ENCODE measurements at regions not wholly inside any gene's neighbourhood (a gene's known extent, or its start where the extent isn't known, plus 50 kb on each side); places are given as distances from the start of the nearest gene placed in this dataset.

DNA sequence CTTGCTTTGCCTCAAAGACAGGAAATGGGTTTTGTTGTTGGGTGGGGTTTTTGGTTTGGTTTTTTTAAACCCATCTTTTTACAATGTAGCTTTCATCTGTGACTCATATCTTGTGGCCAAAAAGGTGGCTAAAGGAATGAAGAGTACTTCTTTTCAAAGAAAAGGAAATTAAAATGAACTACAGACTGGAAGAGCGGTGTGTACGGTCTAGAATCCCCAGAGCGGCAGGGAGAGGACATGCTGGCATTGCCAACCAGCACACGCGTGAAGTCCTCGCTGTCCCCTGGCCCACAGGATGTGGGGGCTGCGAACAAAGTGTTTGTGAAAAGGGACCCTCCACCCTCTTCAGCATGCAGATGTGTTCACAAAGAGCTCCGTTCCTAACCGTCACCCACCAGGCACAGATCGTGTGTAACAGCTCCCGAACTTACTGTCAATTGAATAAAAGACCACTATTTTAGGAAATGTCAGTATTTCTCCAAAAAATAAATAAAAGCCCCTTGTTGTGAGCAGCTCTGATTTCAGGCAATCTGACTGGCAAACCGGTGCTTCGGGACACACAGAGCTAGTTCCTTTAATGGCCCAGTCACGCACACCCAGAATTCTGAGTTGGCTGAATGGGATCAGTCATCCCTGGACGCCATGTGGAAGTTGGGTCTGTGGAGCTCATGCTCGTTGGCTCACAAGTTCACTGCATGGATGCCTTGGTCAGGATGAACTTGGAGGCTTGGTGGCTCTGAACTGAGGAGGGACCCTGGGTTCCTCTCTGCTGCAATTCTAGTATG, 602.9 kb downstream of the NPHP4 start:
- no peak for DNase-seq
- Mint-ChIP-seq H3K4me3 (no peak overlapping the region), H3K4me1 (ENCODE audit: low read depth) (no peaks in the 10 kb centered on the region), H3K27ac (no peak overlapping the region), H3K27me3 (ENCODE audit: insufficient read depth) (no peaks in the 10 kb centered on the region), H3K36me3 (ENCODE audit: low read depth) (no peaks in the 10 kb centered on the region; the same call in 1 of the 2 replicates), H3K9me3 (peaks cover 34% of the 10 kb centered on the region)
- TF ChIP-seq, protein P1, sequence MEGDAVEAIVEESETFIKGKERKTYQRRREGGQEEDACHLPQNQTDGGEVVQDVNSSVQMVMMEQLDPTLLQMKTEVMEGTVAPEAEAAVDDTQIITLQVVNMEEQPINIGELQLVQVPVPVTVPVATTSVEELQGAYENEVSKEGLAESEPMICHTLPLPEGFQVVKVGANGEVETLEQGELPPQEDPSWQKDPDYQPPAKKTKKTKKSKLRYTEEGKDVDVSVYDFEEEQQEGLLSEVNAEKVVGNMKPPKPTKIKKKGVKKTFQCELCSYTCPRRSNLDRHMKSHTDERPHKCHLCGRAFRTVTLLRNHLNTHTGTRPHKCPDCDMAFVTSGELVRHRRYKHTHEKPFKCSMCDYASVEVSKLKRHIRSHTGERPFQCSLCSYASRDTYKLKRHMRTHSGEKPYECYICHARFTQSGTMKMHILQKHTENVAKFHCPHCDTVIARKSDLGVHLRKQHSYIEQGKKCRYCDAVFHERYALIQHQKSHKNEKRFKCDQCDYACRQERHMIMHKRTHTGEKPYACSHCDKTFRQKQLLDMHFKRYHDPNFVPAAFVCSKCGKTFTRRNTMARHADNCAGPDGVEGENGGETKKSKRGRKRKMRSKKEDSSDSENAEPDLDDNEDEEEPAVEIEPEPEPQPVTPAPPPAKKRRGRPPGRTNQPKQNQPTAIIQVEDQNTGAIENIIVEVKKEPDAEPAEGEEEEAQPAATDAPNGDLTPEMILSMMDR (IDR thresholded peaks at IDR 0.05): no peak

DNA sequence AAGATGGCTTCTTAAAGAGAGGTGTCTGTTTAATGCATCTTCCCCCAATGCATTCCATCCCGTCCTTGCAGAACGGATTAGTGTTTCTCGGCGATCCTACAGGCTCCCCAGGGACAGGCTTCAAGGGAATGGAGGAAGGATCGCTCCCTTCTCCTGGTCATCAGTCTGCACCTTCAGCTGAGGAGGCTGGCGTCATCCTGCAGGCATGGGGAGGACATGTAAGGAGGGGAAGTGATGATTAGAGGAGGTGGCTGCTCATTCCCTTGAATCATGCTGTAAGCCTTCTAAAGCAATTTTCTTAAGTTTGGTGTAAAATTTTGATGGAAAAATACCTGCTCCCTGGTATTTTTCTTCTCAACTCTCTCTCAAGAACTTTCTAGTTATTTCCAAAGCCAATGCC, 603.6 kb downstream of the NPHP4 start:
- TF ChIP-seq, protein P1 (IDR thresholded peaks at IDR 0.05): no peak
- Mint-ChIP-seq H3K27me3 (ENCODE audit: insufficient read depth) (no peaks in the 10 kb centered on the region), H3K9me3 (peaks cover 28% of the 10 kb centered on the region), H3K4me1 (ENCODE audit: low read depth) (no peaks in the 10 kb centered on the region), H3K4me3 (no peak overlapping the region), H3K27ac (no peak overlapping the region), H3K36me3 (ENCODE audit: low read depth) (no peaks in the 10 kb centered on the region; the same call in 1 of the 2 replicates)
- no peak for DNase-seq

DNA sequence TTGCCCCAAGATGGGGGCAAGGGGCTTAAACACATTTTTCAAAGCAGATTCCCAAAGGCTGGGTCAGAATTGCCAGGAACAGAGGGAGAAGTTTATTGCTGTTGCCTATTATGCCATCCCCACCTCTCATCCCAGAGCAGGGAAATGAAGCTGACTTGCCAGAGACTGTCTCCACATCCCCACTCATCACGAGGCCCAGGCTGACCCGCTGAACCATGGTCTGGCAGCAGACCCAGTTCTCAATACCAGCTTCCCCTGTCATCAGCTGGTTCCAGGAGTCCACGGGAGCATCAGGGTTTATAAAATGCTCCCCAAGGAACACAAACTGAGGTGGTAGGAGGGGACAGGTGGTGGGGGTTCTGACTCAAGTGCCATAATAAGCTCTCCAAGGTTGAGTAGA, 605.9 kb downstream of the NPHP4 start:
- Mint-ChIP-seq H3K9me3 (peaks cover 27% of the 10 kb centered on the region), H3K4me3 (no peak overlapping the region), H3K27ac (no peak overlapping the region), H3K27me3 (ENCODE audit: insufficient read depth) (peaks cover 2% of the 10 kb centered on the region; the same call in 1 of the 2 replicates), H3K4me1 (ENCODE audit: low read depth) (no peaks in the 10 kb centered on the region), H3K36me3 (ENCODE audit: low read depth) (peaks cover 11% of the 10 kb centered on the region; the same call in 1 of the 2 replicates)
- TF ChIP-seq, protein P1 (IDR thresholded peaks at IDR 0.05): no peak
- DNase-seq: no peak

DNA sequence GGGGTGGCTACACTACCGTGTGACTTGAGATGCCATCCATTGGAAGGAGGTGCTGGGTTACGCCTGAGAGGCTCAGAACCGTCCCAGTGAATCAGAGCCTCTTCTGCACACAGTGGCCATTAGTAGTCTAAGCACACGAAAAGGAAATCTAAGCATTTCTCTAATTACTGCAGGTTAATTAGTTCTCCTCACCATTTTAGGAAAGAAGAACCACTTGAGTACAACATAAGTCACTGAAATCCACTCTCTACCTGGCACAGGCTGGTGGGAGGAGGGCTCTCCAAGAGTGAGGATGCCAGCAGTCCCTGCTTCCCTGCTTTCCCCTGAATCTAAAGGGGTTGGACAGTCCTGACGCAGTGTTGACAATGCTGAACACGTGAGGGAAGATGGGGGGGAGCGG, 606.3 kb downstream of the NPHP4 start:
- peaks cover 31% of the 10 kb centered on the region for H3K9me3 Mint-ChIP-seq
- H3K4me3 Mint-ChIP-seq: no peak overlapping the region
- DNase-seq: no peak
- H3K27ac Mint-ChIP-seq: no peak overlapping the region
- no peaks in the 10 kb centered on the region for H3K4me1 Mint-ChIP-seq (ENCODE audit: low read depth)
- H3K27me3 Mint-ChIP-seq (ENCODE audit: insufficient read depth): peaks cover 2% of the 10 kb centered on the region; the same call in 1 of the 2 replicates
- H3K36me3 Mint-ChIP-seq (ENCODE audit: low read depth): peaks cover 11% of the 10 kb centered on the region; the same call in 1 of the 2 replicates
- TF ChIP-seq, protein P1 (IDR thresholded peaks at IDR 0.05): no peak

DNA sequence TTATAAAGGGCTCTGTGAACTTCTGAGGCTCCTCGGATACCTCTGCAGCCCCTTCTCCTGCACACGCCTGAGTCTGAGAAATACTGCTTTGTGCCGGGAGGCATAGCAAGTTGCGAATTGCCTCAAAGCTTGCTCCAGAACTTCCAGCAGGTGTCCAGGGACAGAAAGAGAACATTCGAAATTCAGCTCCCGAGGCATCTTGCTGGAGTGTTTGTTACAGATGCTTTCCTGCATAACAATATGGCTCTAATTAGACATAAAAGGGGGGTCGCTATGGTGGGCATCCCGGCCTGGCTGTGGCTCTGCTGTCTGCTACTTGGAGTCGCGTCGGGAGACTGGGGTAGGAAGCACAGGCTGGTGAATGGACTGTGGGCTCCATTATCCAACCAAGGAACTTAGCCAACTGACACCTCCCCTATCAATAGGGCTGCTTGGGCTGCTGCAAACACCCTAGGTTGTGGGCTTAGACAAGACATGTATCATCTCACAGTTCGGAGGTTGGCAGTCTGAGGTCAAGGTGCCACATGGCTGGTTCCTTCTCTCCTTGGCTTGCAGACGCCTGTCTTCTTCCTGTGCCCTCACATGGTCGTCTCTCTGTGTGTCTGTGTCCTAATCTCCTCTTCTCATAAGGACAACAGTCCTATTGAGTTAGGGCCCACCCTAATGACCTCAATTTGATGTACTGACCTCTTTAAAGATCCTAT, 607.0 kb downstream of the NPHP4 start:
- Mint-ChIP-seq H3K27ac (no peak overlapping the region), H3K36me3 (ENCODE audit: low read depth) (peaks cover 11% of the 10 kb centered on the region; the same call in 1 of the 2 replicates), H3K27me3 (ENCODE audit: insufficient read depth) (peaks cover 2% of the 10 kb centered on the region; the same call in 1 of the 2 replicates), H3K4me1 (ENCODE audit: low read depth) (no peaks in the 10 kb centered on the region), H3K9me3 (peaks cover 38% of the 10 kb centered on the region), H3K4me3 (no peak overlapping the region)
- TF ChIP-seq, protein P1 (IDR thresholded peaks at IDR 0.05): no peak
- DNase-seq: no peak
